GM19372 (cell line): ENCODE measurements at regions not wholly inside any gene's neighbourhood (a gene's known extent, or its start where the extent isn't known, plus 50 kb on each side); places are given as distances from the start of the nearest gene placed in this dataset.
"Not testable (repeated sequence)": the region's sequence is repeated elsewhere in the genome, so short reads cannot be mapped to it uniquely, and the experiment has no call there.

Experiments
- ATAC-seq: cut with Tn5 transposase; IDR thresholded peaks from one replicate; pipeline ENCODE4 v1.9.1; 2021; ENCODE audit warnings: mild to moderate bottlenecking, low read depth, moderate library complexity; ENCODE audit not compliant: unreplicated experiment

DNA sequence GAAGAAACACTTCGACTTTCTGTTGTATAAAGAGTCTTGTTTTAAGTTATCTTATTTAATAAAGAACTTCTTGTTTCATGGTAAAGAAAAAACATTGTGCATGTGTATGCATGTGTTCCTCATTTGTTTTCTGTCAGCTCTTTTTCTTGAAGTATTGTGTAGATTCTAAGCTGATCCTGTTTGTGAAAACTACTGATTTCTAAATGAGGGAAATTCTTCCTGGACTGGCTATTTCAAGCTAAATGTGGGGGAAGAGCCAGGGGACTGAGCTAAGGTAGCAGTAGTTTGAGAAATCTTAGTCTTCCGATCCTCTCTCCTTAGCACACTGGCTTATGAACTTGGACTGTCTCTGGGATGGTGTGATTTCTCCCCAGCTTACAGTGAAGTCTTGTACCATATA is 56.4 kb upstream of the RBMS1 start:
- ATAC-seq, result no peak

DNA sequence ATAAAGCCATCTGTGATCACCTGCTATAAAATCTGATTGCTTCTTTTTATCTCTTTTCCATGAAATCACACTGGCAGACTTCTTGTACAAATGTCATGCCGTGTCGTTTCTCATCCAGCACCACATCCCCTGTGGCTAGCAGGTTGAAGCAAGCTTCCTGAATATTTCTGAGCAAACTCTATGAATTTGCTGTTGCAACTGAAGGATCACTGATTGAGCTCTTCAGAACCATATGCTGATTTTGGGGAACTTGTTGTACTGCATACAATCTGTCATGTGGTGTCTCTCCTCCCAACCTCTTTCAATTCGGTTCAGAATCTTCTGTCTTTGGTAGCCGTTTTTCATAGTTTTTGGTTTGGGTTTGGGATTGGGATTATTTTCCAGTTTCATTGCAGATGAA is 57.7 kb upstream of the RBMS1 start:
- ATAC-seq, result no peak

DNA sequence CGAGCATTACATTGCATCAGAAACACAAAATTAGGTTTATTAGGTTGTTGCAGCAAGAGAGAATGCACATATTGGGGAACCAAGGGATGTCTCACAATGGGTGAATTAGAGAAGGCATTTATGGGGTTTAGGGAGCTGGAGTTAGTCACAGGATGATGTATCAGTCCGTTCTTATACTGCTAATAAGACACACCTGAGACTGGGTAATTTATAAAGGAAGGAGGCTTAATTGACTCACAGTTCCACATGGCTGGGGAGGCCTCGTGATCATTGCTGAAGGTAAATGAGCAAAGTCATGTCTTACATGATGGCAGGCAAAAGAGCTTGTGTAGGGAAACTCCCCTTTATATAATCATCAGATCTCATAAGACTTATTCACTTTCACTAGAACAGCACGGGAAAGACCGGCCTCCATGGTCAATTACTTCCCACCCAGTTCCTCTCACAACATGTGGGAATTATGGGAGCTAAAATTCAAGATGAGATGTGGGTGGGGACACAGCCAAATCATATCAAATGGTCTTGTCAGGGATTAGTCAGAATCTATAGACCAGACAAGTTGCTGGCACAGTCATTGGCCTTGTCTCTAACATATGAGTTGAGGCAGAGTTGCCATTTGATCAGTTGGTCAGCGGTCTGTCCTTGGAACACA is 61.9 kb upstream of the RBMS1 start:
- no peak for ATAC-seq

DNA sequence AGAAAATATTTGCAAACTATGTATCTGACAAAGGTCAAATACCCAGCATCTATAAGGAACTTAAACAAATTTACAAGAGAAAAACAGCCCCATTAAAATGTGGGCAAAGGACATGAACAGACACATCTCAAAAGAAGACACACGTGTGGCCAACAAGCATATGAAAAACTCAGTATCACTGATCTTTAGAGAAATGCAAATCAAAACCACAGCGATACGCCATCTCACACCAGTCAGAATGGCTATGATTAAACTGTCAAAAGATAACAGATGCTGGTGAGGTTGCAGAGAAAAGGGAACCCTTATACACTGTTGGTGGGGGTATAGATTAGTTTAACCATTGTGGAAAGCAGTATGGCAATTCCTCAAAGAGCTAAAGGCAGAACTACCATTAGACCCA is 64.3 kb upstream of the RBMS1 start:
- ATAC-seq, result no peak

DNA sequence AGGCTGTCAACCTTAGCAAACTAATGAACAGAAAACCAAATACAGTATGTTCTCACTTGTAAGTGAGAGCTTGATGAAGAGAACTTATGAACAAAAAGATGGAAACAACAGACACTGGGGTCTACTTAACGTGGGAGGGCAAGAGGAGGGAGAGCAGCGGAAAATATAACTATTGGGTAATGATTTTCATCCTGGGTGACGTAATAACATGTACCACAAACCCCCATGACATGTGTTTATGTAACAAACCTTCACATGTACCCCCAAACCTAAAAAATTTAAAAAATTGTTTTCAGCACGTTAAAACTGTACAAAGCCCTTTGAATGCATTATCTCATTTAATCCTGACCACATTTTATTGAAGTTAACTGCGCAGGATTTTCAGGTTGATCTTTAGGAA is 64.9 kb upstream of the RBMS1 start:
- ATAC-seq, result no peak

DNA sequence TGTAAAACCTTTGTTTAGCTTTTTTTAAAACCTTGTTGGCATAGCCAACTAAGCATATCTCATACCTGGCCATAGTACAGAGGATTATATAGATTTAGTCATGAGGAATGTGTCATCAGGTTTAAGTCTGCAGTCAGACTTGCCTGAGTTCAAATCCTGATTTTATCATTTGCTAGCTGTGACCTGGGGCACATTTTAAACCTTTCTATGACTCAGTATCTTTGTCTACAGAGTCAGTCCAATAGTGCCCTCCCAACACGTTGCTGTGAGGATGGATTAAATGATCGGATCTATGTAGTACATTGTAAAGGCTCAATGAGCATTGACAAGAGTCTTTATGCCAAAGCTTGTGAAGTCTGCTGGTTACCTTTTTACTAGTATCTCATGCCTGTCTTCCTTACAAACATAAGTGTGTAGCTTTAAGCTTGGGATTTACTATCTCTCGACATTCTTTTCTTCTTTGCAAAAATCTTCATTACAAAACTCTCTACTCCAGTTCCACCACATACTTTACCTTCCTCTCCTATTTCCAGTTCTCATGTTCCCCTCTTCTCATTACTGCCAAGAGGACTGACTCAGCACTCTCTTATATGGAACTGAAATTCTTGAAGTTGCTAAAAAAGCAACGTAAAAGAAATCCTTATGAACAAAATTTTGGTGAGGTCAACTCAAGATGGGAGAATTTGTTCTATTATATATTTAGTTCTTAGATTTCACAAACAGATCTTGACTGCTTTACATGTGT is 68.1 kb upstream of the RBMS1 start:
- no peak for ATAC-seq

DNA sequence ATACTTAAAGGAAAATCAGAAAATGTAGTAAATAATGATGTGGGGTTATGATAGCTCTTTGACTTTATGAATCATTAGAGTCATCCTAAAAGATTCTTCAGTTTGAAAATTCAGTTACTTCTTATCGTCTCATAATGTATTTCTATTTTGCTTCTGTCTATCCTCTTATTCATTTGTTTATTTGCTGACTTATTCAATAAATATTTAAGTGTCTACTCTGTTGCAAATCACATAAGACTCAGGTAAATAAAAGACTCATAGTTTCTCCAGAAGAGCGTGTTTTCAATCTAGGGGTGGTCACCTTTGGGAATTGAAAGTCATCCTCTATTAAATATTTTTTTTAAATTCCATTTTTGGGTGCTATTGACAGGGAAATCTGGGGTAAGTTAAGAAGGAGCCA is 69.1 kb upstream of the RBMS1 start:
- no peak for ATAC-seq

DNA sequence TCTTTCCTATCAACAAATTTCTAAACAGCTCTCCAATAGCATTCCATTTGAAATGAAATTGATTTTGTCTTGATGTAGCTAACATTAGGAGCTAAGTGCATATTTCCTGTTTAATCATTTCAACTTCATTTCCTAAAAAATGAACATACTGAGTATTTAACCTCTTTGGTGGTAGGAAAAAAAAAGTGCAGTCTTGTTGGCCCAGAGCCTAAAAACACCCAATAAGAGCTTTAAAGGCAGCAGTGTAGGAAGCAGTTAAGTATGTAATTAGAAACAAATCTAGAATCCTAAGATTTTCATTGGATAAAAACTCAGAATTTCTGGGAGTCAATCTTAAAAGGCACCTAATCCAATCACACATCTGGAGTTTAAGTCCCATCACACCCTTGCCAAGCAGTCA is 71.0 kb upstream of the RBMS1 start:
- ATAC-seq, result no peak

DNA sequence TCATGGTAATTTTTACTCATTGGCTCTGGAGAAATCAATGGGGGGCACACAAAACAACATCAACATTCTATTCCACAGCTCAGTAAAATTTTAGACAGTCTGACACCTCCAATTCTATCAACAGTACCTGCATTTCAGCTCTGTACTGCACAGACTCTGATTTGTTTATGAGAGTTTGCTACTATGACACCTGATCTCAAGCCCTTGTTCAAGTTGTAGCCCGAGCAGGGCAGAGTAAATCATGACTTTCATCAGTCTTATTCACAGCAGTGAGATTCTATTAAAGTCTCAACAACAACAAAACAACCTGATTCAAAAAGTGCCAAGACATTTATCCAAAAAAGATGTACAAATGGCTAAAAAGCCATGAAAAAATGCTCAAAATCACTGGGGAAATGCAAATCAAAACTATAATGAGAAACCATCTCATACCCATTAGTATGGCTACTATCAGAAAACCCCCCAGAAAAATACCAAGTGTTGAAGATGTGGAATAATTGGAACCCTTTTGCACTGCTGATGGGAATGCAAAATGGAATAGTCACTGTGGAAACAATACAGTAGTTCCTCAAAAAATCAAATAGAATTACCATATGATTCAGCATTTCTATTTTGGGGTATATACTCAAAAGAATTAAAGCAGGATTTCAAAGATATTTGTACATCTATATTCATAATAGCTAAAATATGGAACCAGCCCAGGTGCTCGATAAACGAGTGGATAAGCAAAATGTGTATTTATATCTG is 71.7 kb upstream of the RBMS1 start:
- no peak for ATAC-seq

DNA sequence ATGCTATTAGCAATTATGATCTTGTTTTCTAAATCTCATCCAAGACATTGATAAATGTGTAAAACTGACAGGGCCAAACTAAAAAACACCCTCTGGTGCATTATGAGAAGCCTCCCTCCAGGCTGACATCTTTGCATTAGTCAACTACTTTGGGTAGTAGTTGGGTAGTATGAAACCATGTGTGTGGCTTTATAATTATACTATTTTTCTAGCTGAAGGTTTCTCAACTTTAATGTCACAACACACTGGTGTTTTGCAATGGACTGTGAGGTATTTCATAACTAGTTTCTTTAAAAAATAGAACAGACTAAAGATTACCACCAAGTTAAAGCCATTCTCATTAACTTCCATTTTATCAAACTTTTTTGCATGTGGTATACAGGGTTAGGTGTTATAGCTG is 73.1 kb upstream of the RBMS1 start:
- no peak for ATAC-seq

DNA sequence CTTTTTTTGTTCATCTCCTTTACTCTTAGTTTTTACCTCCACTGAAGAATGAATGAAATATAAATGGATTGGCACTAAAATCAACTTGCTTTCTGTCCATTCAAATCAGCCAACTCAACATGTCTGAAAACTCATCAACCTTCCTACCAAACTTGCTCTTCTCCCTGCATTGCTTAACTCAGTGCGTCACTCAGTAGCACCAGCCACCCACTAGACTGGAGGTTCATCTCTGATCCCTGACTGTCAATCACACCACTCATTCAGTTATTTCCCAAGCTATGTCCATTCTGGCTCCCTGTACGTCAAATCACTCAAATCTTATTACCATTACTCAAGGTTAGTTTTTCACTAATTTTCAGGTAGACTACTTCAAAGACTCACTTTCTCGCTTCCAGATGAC is 75.2 kb upstream of the RBMS1 start:
- no peak for ATAC-seq

DNA sequence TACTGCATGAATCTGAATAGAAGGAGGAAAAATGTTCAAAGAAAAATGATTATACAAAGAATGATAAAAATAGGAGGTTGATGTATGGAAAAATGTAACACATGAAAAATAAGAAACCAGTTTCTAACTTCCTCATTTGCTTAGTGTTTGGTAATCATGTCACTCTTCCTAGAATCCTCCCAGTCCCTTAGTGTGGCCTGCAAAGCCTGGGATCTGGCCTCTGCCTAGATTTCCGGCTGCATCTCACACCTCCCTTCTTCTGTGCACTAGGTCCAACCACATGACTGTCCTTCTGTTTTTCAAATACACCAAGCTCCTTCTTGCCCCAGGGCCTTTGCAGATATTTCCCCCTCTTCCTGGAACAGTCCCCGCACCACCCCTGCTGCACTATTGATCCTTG is 76.8 kb upstream of the RBMS1 start:
- no peak for ATAC-seq

DNA sequence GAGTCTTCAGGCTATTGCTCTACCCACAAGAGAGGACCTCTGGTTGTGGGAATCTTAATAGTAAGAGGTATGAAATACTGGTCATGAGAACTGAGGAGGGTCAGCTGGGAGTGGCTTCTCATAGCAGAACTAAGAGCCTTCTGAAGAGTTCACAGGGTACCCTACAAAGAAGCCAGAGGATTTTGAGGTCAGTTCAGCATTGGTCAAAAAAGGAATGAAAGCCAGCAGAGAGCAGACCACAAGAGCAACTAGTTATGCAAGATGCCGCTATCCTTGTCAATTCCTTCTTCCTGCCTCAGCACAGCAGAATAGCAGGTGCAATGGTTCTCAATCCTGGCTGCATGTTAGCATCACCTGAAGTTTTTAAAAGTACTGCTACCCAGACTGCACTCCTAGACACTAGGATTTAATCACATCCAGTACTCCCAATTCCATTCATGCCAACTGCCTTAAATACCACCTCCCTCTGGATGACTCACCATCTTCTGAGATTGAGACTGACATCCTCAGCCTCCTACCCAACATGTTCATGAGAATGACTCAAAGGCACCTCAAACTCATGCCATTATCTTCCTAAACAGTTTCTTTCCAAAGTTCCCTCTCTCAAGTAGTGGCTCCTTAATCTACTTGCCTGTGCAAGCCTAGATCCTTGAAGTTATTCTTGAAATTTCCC is 81.0 kb upstream of the RBMS1 start:
- no peak for ATAC-seq

DNA sequence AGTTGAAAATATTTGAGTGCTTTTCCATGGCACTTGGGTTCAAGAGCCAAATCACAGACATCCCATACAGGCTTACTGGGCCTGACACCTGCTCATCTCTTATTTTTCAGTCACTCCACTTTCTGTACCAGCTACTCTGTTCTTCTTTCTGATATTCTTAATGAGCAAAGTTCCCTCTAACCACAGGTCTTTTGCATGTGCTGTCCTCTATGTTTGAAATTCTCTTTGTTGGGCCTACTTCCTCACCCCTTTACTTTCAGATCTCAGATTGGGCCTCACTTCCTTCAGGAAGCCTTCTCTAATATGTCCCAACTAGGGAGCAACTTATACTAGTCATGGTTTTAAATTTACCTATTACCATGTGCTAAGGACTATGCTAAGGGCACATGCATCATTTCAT is 81.8 kb upstream of the RBMS1 start:
- ATAC-seq, result no peak

DNA sequence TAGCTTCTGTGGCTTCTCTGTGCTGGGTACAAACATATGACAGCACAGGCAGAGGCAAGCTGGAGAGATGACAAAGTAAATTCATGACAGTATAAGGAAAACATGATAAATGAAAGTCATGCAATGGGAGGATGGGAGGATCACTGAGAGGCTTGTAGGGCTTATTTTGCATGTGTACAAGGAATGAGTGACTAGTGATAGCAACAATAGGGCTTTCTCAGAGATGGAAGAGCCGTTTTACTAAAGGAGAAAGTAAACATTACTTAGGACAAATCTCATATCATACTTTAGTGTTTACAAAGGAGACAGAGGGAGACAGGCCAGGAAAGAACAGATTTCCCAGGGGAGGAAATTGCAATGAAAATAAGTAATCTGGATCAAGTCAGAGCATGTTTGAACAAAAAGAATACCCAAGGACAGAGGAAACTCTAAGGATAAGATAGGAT is 82.5 kb upstream of the RBMS1 start:
- ATAC-seq, result no peak

DNA sequence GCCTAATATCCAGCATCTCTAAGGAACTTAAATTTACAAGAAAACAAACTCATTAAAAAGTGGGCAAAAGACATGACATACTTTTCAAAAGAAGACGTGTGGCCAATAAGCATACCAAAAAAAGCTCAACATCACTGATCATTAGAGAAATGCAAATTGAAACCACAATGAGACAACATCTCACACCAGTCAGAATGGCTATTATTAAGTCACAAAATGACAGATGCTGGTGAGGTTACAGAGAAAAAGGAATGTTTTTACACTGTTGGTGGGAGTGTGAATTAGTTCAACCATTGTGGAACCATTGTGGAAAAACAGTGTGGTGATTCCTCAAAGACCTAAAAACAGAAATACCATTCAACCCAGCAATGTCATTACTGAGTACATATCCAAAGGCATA is 83.5 kb upstream of the RBMS1 start:
- not testable (repeated sequence) for ATAC-seq

DNA sequence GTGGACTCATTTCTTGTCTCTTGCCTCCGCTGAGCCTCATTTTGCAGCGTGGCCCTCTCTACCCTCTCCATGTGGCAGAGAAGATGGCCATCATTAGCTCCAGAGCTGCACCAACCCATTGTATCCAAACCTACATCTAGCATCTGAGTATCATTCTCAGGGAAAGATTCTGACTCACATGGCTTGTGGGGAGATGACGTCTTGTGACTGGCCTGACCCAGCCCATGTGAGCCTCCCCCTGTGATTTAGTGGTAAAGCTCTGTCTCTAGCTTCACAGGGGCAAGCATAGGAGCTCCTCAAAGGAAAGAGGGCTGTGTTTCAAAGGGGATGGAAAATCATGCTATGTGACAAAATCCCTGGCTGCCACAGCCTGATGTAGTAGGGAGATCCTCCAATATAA is 87.4 kb upstream of the RBMS1 start:
- no peak for ATAC-seq

DNA sequence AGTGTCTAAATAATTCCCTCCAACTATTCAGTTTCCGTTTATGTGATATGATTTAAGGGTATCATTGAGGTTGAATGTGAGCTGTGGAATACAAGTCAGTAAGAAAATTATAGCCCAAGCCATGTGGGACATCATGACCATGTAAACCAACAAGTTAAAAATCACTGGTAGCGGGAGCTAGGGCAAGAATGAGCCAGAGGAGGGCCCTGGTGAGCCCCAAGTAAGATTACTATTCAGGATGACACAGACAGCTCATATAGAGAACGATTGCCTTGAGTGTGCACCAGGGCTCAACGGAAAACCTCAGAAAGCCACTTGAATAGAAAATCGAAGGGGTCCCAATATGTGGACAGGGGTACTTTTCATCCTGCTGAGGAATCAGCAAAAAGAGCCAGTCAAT is 87.8 kb upstream of the RBMS1 start:
- no peak for ATAC-seq

DNA sequence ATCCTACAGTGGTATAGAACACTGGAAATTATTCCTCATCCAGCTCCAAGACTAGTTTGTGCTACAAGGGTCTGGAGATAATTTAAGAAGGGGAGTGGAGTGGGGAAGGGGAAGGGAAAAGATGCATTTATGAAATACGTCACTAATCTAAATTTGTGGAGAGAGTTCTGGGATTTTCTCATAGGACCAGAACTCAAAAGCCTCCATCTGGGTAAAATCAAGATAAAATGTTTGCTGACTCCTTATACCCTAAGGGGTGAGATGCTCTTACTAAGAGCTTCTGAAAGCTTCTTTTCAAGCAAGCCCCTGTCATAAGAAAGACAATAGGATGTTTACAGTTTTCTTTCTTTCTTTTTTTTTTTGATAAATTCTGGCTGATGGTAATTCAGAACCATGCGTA is 88.5 kb upstream of the RBMS1 start:
- no peak for ATAC-seq

DNA sequence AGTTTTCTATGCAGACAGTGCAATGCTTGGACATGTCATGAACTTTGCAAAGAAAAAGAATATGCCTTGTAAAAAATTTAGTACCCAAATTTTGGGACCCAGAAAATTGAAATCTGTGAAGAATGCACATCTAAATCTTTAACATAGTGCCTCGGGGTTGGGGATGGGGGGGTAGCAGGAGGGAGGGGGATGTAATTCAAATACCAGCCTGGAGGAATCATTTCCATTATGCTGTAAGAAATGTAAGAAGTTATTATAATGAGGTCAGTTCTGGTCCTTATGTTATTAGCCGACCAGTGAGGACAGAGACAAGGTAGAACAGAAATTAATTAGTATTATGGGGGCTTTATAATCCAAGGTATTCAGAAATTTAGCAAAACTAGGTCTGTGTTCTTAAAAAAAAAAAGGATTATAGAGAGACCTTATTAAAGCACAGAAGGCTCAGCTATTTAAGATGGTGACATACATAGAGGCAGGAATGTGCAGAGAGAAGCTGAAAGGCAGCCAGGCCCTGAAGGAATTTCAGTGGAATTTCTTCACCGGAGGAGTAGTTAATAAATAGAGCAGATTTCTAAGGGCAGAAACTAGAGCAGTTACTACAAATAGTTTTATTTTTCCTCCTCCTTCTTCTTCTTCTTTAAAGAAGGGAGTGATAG is 89.0 kb upstream of the RBMS1 start:
- no peak for ATAC-seq

DNA sequence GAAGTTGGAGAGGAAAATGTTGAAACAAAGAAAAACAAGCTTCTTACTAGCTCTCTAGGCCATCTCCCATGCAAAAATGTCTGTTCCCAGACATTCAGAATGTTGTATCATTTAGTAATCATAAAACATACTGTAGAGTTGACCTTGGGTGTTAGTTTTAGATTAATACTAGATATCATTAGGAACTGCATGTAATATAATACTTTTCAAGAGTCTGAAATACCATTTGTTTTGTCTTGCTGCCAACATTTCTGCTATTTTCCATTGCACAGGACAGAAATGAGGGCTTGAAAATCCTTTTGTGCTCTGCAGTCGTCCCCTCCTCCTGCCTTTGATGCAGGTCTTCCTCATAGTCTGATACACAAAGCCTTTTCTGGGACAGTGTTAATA is 89.5 kb upstream of the RBMS1 start:
- ATAC-seq, result no peak
